GM23338 (cell line): ENCODE measurements at regions not wholly inside any gene's neighbourhood (a gene's known extent, or its start where the extent isn't known, plus 50 kb on each side); places are given as distances from the start of the nearest gene placed in this dataset.

Experiments used
- CTCF ChIP-seq, 2 experiments: fragments of 200-600 bp in 1 of 2; sonication (generic) in 1 of 2; conservative IDR thresholded peaks; 2 replicates each; pipeline versions ENCODE4 v1.5.1 to v1.6.1; 2016 to 2017; ENCODE audit warnings: antibody characterized with exemption in 2 of 2, low read depth in 2 of 2, mild to moderate bottlenecking in 2 of 2, moderate library complexity in 1 of 2
- ETS1 ChIP-seq: IDR thresholded peaks from 2 replicates; pipeline ENCODE4 v1.6.1; 2016; ENCODE audit warnings: antibody characterized with exemption
- EZH2 ChIP-seq: fragments of 200-600 bp; sonication (generic); IDR thresholded peaks from one replicate; pipeline ENCODE4 v1.8.0; 2017; ENCODE audit warnings: antibody characterized with exemption, mild to moderate bottlenecking, low read depth; ENCODE audit not compliant: unreplicated experiment
- EZH2phosphoT487 ChIP-seq: fragments of 200-600 bp; sonication (generic); IDR thresholded peaks from one replicate; pipeline ENCODE4 v1.8.1; 2018; ENCODE audit warnings: antibody characterized with exemption; ENCODE audit not compliant: unreplicated experiment
- POLR2AphosphoS5 ChIP-seq: IDR thresholded peaks from 2 replicates; pipeline ENCODE4 v1.6.1; 2016; ENCODE audit warnings: antibody characterized with exemption, low read depth
- REST ChIP-seq: IDR thresholded peaks from one replicate; pipeline ENCODE4 v1.6.1; 2018; ENCODE audit warnings: antibody characterized with exemption; ENCODE audit not compliant: unreplicated experiment
- STAT1 ChIP-seq: IDR thresholded peaks from one replicate; pipeline ENCODE4 v1.6.1; 2016; ENCODE audit warnings: antibody characterized with exemption; ENCODE audit not compliant: unreplicated experiment
- ZNF462 ChIP-seq: fragments of 250-450 bp; sonication (Bioruptor Pico); IDR thresholded peaks from 2 replicates; pipeline ENCODE4 v1.5.0; 2020; ENCODE audit warnings: mild to moderate bottlenecking, moderate library complexity

GRCh38 chr12:77433799-77434198 is 368.4 kb upstream of the E2F7 start:
- no peak for TF ChIP-seq CTCF (conservative IDR thresholded peaks at IDR 0.05; ENCODE audit: low read depth in 2 of 2)
- no peak for TF ChIP-seq REST
- TF ChIP-seq POLR2AphosphoS5 = no peak
- no peak for TF ChIP-seq EZH2phosphoT487
- TF ChIP-seq EZH2 = no peak
- no peak for TF ChIP-seq ETS1
- TF ChIP-seq STAT1 = no peak
- no peak for TF ChIP-seq ZNF462 (CRISPR knock-in tag)
